Keratinocyte (primary cell): ENCODE measurements at regions not wholly inside any gene's neighbourhood (a gene's known extent, or its start where the extent isn't known, plus 50 kb on each side); places are given as distances from the start of the nearest gene placed in this dataset.
"Not testable (repeated sequence)": the region's sequence is repeated elsewhere in the genome, so short reads cannot be mapped to it uniquely, and the experiment has no call there.

Experiments
- DNase-seq: peaks from one replicate; pipeline ENCODE4 v3.0.0-alpha.2; 2011; ENCODE audit warnings: low read depth, missing footprints, low spot score
- FAIRE-seq: peaks from 2 replicates; lab custom pipeline; 2011; peaks lifted over from hg19 to GRCh38; lab: Jason Lieb, UNC
- H2AFZ ChIP-seq: 2 replicates; pipeline ENCODE4 v1.6.0; 2012; ENCODE audit warnings: low read length, control low read depth, inconsistent platforms; ENCODE audit not compliant: control insufficient read depth
- H3K27ac ChIP-seq: 2 replicates; pipeline ENCODE4 v1.5.1; 2011; ENCODE audit warnings: low read length; ENCODE audit not compliant: control insufficient read depth, insufficient read depth
- H3K27me3 ChIP-seq: 3 replicates; pipeline ENCODE4 v1.6.0; 2011; ENCODE audit warnings: low read length; ENCODE audit not compliant: control insufficient read depth, insufficient read depth; ENCODE audit errors: extremely low read depth
- H3K36me3 ChIP-seq, 2 experiments: 2 replicates in 1 of 2; 3 replicates in 1 of 2; pipeline ENCODE4 v1.5.1; 2011; ENCODE audit warnings: low read length in 2 of 2, mild to moderate bottlenecking in 1 of 2; ENCODE audit not compliant: control insufficient read depth in 2 of 2, insufficient read depth in 2 of 2; ENCODE audit errors: extremely low read depth in 1 of 2
- H3K4me1 ChIP-seq: 3 replicates; pipeline ENCODE4 v1.5.1; 2011; ENCODE audit warnings: low read length; ENCODE audit not compliant: control insufficient read depth, insufficient read depth; ENCODE audit errors: extremely low read depth
- H3K4me2 ChIP-seq: 3 replicates; pipeline ENCODE4 v1.6.0; 2011; ENCODE audit warnings: low read depth, low read length; ENCODE audit not compliant: control insufficient read depth, insufficient read depth; ENCODE audit errors: extremely low read depth
- H3K4me3 ChIP-seq, 3 experiments: fragments of 200-600 bp in 1 of 3; sonication (generic) in 1 of 3; 2 replicates in 2 of 3; 3 replicates in 1 of 3; pipeline ENCODE4 v1.5.1; 2011 to 2016; ENCODE audit warnings: low read length in 3 of 3, mild to moderate bottlenecking in 3 of 3, control low read depth in 2 of 3, inconsistent platforms in 1 of 3, low read depth in 1 of 3, mixed read lengths in 1 of 3, mixed run types in 1 of 3, moderate library complexity in 1 of 3; ENCODE audit not compliant: control insufficient read depth in 2 of 3, insufficient read depth in 2 of 3; ENCODE audit errors: extremely low read depth in 1 of 3
- H3K79me2 ChIP-seq: 2 replicates; pipeline ENCODE4 v1.6.0; 2012; ENCODE audit warnings: low read length; ENCODE audit not compliant: control insufficient read depth, insufficient read depth
- H3K9ac ChIP-seq: 3 replicates; pipeline ENCODE4 v1.6.0; 2011; ENCODE audit warnings: low read length; ENCODE audit not compliant: control insufficient read depth, insufficient read depth; ENCODE audit errors: extremely low read depth
- H3K9me1 ChIP-seq: 3 replicates; pipeline ENCODE4 v1.6.0; 2011; ENCODE audit warnings: low read length; ENCODE audit not compliant: control insufficient read depth, insufficient read depth; ENCODE audit errors: extremely low read depth
- H3K9me3 ChIP-seq: 2 replicates; pipeline ENCODE4 v1.5.1; 2012; ENCODE audit warnings: low read depth, low read length; ENCODE audit not compliant: control insufficient read depth
- H4K20me1 ChIP-seq: 3 replicates; pipeline ENCODE4 v1.6.0; 2011; ENCODE audit warnings: low read length; ENCODE audit not compliant: control insufficient read depth, insufficient read depth; ENCODE audit errors: extremely low read depth
- dilution Hi-C: fragments of 300-500 bp; cut with MboI; formaldehyde crosslinking; loops from one replicate; pipeline ENCODE4 v1.7.0; 2020; ENCODE audit warnings: low sequenced_read_pairs; ENCODE audit not compliant: extremely low pct_ligation_motif_present

DNA sequence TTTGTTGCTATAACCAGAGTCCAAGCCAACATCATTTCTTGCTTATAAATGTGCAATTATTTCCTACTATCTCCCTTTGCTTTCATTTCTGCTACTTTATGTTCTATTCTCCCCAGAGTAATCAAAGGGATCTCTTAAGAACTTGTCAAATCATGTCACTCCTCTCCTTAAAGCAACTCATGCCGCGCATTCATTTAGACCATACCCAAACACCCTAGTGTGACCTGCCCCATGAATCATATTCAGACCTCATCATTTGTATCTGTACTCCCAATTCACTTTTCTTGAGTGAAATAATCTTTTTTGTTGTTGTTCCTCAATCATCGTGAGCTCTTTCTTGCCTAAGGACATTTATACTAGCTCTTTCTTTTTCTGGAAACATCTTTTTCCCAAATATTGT, 151.8 kb downstream of the SYT15 start:
- H3K9me3 ChIP-seq, DNase-seq, H3K4me3 ChIP-seq, H3K27ac ChIP-seq, H3K36me3 ChIP-seq, dilution Hi-C loops, H3K79me2 ChIP-seq, H3K9ac ChIP-seq, H4K20me1 ChIP-seq, H3K27me3 ChIP-seq, H3K4me2 ChIP-seq, H2AFZ ChIP-seq, H3K4me1 ChIP-seq, FAIRE-seq, H3K9me1 ChIP-seq: not testable (repeated sequence)

DNA sequence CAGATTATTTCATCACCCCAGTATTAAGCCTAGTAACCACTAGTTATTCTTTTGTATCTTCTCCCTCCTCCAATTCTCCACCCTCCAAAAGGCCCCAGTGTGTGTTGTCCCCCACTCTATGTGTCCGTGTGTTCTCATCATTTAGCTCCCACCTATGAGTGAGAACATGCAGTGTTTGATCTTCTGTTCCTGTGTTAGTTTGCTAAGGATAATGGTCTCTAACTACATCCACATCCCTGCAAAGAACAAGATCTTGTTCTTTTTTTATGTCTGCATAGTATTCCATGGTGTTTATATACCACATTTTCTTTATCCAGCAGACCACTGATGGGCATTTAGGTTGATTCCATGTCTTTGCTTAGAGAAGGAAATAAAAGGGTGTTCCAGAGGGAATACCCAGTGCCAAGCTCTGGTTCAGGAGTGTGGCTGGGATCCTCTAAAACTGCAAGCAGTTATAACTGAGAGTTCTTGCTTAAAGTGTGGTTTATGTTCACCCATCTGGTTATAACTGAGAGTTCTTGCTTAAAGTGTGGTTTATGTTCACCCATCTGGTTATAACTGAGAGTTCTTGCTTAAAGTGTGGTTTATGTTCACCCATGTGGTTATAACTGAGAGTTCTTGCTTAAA, 154.8 kb downstream of the SYT15 start:
- H4K20me1 ChIP-seq, H3K4me2 ChIP-seq, H3K27me3 ChIP-seq, H3K4me1 ChIP-seq, H3K36me3 ChIP-seq, FAIRE-seq, DNase-seq, H2AFZ ChIP-seq, H3K27ac ChIP-seq, H3K79me2 ChIP-seq, H3K9me1 ChIP-seq, H3K4me3 ChIP-seq, H3K9me3 ChIP-seq, dilution Hi-C loops, H3K9ac ChIP-seq: not testable (repeated sequence)

DNA sequence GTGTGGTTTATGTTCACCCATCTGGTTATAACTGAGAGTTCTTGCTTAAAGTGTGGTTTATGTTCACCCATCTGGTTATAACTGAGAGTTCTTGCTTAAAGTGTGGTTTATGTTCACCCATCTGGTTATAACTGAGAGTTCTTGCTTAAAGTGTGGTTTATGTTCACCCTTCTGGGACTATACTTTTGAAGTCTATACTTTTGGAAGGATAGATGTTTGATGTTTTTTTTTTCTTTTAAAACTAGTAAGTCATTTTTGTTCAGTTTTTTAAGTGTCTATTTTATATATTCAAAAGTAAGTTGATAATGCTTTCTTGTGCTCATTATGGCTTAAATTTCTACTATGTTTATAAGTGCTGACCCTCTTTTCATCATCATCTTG, 155.3 kb downstream of the SYT15 start:
- H3K9me1 ChIP-seq, FAIRE-seq, H2AFZ ChIP-seq, H3K4me1 ChIP-seq, H3K79me2 ChIP-seq, H3K27ac ChIP-seq, H3K9me3 ChIP-seq, H3K4me2 ChIP-seq, DNase-seq, H3K36me3 ChIP-seq, dilution Hi-C loops, H3K27me3 ChIP-seq, H3K4me3 ChIP-seq, H4K20me1 ChIP-seq, H3K9ac ChIP-seq: not testable (repeated sequence)

DNA sequence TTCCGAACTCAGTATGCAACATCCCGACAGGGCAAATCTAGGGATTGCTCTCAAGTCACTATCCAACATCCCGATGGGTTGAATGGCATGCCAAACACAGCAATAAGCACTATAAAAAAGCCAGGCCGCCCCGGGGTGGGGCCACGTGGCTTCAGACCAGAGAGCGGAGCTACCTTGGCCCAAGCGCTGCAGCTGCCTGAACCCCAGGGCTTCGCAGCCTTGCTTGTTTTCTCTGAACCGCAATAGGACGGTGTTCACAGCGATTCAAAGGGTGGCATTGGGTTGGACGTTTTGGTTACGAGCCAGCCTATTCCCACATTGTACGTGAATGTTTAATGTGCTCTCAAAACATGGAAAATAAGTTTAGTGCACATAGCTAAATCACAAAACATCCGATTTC, 161.0 kb downstream of the SYT15 start:
- H4K20me1 ChIP-seq, H3K36me3 ChIP-seq, H3K27ac ChIP-seq, H2AFZ ChIP-seq, H3K79me2 ChIP-seq, DNase-seq, H3K9me1 ChIP-seq, H3K4me1 ChIP-seq, dilution Hi-C loops, H3K27me3 ChIP-seq, H3K4me2 ChIP-seq, H3K9ac ChIP-seq, H3K9me3 ChIP-seq, FAIRE-seq, H3K4me3 ChIP-seq: not testable (repeated sequence)

DNA sequence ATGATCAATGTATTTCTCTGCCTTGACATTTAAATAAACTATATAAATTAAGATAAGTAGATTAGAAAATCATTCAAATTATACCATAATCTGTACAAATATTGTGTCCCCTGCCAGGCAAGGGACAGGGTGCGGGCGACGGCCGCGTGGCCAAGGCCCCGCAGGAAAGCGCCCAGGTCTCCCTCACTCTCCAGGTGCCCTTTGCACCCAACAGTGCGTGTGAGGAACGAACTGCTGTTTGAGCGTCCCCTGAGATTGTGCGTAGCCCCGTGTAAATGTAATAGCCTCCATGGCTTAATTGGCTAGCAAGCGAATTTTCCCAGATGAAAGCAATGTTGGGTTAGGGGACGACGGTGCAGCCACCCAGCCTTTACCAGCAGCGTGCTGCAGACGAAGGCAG, 161.4 kb downstream of the SYT15 start:
- H3K4me3 ChIP-seq, H3K36me3 ChIP-seq, DNase-seq, FAIRE-seq, H3K4me1 ChIP-seq, H3K27me3 ChIP-seq, H3K9ac ChIP-seq, H3K9me3 ChIP-seq, H2AFZ ChIP-seq, H4K20me1 ChIP-seq, dilution Hi-C loops, H3K27ac ChIP-seq, H3K79me2 ChIP-seq, H3K4me2 ChIP-seq, H3K9me1 ChIP-seq: not testable (repeated sequence)
